ENCODE measurements at regions not wholly inside any gene's neighbourhood (a gene's known extent, or its start where the extent isn't known, plus 50 kb on each side); places are given as distances from the start of the nearest gene placed in this dataset.

DNA sequence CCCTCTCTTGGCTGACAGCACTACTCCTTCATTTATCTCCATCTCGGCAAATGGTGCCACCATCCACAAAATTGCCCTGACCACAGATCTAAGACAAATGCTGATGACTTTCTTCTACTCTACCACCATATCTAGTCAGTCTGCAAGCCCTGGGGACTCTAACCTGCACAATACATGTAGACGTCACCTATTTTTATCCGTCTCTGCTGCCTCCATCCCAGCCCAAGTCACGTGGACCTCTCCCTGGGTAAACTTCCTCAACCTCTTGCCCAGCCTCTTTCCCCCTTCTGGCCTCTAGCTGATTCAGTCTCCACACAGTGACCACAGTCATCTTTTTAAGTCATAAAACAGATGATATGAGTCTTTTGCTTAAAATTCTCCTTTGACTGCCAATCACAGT, 1203.0 kb downstream of the AACS start:
- no peak for TF ChIP-seq ZBTB7A (IDR thresholded peaks at IDR 0.05; ENCODE audit: low read depth)
- no peak for TF ChIP-seq TEAD4 (IDR thresholded peaks at IDR 0.05)
- no peak for TF ChIP-seq TCF12 (IDR thresholded peaks at IDR 0.05; ENCODE audit: low read depth)
- TF ChIP-seq EP300 (IDR thresholded peaks at IDR 0.05; ENCODE audit: borderline replicate concordance): no peak
- TF ChIP-seq YY1 (IDR thresholded peaks at IDR 0.05; ENCODE audit: low read depth): no peak
- TF ChIP-seq, protein P1, sequence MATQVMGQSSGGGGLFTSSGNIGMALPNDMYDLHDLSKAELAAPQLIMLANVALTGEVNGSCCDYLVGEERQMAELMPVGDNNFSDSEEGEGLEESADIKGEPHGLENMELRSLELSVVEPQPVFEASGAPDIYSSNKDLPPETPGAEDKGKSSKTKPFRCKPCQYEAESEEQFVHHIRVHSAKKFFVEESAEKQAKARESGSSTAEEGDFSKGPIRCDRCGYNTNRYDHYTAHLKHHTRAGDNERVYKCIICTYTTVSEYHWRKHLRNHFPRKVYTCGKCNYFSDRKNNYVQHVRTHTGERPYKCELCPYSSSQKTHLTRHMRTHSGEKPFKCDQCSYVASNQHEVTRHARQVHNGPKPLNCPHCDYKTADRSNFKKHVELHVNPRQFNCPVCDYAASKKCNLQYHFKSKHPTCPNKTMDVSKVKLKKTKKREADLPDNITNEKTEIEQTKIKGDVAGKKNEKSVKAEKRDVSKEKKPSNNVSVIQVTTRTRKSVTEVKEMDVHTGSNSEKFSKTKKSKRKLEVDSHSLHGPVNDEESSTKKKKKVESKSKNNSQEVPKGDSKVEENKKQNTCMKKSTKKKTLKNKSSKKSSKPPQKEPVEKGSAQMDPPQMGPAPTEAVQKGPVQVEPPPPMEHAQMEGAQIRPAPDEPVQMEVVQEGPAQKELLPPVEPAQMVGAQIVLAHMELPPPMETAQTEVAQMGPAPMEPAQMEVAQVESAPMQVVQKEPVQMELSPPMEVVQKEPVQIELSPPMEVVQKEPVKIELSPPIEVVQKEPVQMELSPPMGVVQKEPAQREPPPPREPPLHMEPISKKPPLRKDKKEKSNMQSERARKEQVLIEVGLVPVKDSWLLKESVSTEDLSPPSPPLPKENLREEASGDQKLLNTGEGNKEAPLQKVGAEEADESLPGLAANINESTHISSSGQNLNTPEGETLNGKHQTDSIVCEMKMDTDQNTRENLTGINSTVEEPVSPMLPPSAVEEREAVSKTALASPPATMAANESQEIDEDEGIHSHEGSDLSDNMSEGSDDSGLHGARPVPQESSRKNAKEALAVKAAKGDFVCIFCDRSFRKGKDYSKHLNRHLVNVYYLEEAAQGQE (IDR thresholded peaks at IDR 0.05; ENCODE audit: low read depth): no peak
- no peak for TF ChIP-seq RAD21 (IDR thresholded peaks at IDR 0.05; ENCODE audit: low read depth)
- no peak for TF ChIP-seq CREB1 (IDR thresholded peaks at IDR 0.05; ENCODE audit: low read depth)
